GM19397 (cell line): ENCODE measurements at regions not wholly inside any gene's neighbourhood (a gene's known extent, or its start where the extent isn't known, plus 50 kb on each side); places are given as distances from the start of the nearest gene placed in this dataset.
"Not testable (repeated sequence)": the region's sequence is repeated elsewhere in the genome, so short reads cannot be mapped to it uniquely, and the experiment has no call there.

ENCODE experiments used
- ATAC-seq: cut with Tn5 transposase; IDR thresholded peaks from one replicate; pipeline ENCODE4 v1.9.1; 2021; ENCODE audit warnings: mild to moderate bottlenecking, moderate library complexity; ENCODE audit not compliant: unreplicated experiment

- ATAC-seq, result no peak
These were observed 358.3 kb upstream of the SOX9 start for GRCh38 chr17:71762526-71762925.

DNA sequence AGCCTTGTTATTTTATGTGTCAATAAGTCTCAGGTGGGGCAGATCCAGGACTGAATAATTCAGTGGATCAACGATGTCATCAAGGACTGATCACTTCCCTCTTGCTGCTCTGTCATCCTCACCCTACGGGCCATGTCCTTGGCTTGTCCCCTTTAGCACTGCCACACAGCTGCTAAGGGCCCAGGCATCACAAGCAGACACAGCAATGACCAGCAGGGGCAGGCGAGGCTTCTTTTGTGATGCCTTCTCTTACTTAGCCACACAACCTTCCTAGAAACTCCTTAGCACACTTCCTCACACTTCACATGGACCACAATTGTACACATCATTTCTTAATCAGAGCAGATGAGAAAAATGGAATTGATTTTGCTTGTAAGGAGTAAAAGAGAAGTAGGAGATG is 356.3 kb upstream of the SOX9 start:
- ATAC-seq, result no peak

- ATAC-seq, result no peak
These were observed 355.4 kb upstream of the SOX9 start for GRCh38 chr17:71765437-71765836.

DNA sequence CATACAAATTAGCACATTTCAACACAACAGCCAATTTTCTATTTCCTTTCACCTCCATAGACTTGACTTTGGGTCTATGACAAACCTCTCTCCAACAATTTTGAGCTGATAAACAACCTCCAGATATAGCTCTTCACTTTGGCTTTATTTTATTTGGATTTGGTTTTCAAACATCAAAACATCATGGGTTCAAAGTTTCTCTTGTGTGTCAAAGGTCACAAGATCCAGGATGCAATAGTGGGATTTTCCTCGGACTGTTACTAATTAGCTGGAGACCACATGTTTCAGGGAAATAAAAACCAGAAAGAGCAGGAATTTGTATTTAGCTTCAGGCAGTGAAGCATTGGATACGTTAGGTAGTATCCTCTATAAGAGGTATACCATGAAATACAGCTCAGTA is 351.0 kb upstream of the SOX9 start:
- ATAC-seq, result no peak

- no peak for ATAC-seq
These were observed 343.7 kb upstream of the SOX9 start for GRCh38 chr17:71777048-71777640.

- no peak for ATAC-seq
These were observed 341.3 kb upstream of the SOX9 start for GRCh38 chr17:71779482-71779881.

DNA sequence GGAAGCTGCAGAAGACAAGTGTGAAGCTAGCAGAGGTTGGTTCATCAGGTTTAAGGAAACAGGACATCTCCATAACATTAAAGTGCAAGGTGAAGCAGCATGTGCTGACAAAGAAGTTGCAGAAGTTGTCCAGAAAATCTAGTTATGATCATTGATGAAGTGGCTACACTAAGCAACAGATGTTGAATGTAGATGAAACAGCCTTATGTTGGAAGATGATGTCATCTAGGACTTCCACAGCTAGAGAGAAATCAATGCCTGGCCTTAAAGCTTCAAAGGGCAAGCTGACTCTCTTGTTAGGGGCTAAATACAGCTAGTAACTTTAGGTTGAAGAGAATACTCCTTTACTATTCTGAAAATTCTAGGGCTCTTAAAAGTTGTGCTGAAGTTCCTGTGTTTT is 340.2 kb upstream of the SOX9 start:
- no peak for ATAC-seq

- ATAC-seq, result not testable (repeated sequence)
These were observed 338.8 kb upstream of the SOX9 start for GRCh38 chr17:71782021-71782420.

GRCh38 chr17:71790791-71791190 is 330.0 kb upstream of the SOX9 start:
- no peak for ATAC-seq

DNA sequence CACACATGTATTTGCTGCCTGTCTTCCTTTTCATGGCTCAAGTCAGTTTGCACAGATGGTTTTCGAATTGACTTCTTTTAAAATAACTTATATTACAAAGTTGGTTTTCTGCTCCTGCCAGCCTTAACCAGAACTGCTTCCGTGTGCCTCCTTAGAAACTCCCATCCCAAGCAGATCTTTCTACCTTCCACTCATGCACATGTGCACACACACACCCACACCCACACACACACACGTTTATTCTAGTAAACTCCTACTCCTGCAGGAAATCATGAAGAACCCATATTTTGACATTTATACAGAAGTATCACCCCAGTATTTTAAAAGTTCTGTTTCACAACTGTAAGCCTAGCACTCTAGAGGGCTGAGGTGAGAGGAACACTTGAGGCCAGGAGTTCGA is 329.5 kb upstream of the SOX9 start:
- no peak for ATAC-seq

GRCh38 chr17:71792966-71793365 is 327.9 kb upstream of the SOX9 start:
- no peak for ATAC-seq

DNA sequence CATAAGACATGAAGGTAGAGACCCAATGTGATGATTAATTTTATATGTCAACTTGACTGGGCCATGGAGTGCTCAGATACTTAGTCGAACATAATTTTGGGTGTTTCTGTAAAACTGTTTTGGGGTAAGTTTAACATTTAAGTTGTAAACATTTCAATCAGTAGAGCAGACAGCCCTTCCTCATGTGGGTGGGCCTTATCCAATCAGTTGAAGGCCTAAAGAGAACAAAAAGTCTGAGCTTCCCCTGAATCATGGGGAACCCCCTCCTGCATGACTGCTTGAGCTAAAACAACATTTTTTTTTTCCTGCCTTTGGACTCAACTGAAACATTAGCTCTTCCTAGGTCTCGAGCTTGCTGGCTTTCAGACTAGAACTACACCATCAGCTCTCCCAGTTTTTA is 327.3 kb upstream of the SOX9 start:
- ATAC-seq, result no peak

DNA sequence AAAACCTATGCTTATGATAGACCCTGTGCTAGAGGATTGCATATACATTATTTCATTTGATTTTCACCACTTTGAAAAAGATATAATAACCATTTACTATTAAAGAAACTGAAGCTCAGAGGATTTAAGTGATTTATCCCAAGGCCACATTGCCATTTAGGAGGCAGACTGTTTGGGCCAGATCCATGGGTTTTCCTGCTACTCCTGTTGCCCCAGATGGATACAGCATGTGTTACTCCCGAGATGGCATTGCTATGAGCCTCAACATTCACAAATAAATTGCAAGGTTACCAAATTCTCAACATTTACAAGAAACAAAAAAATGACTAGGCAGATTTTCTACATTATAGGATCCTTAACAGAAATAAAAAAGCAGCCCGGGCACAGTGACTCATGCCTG is 322.1 kb upstream of the SOX9 start:
- no peak for ATAC-seq

- no peak for ATAC-seq
These were observed 321.2 kb upstream of the SOX9 start for GRCh38 chr17:71799657-71800056.

- ATAC-seq, result no peak
These were observed 319.5 kb upstream of the SOX9 start for GRCh38 chr17:71801301-71801700.

- ATAC-seq, result no peak
These were observed 318.2 kb upstream of the SOX9 start for GRCh38 chr17:71802663-71803062.

DNA sequence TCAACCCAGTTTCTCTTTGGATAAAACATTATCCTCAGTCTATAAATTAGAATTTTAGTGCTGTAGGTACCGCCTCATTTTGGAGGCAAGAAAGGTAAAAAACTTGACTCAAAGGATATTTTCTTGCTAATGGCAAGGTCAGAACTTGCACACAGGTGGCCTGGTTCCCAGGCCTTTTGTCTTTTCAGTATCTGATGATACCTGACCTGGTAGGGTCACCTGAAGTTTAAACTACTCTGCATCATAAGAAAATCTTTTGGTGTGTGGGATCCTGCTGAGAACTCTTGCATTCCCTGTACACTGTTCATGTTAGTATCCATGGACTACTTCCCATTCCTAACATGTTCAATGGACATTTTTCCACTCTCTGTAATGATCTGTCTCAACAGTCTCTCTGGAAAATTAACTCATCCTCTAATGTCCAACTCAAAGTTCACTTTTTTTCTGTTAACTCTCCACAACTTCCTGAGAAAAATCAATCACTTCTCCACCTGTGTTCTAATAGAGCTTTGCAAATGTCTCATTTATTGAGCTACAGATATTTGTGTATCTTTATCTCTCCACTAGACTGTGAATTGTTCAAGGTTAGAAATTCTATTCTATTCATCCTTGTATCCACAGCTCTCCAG is 317.1 kb upstream of the SOX9 start:
- no peak for ATAC-seq

- no peak for ATAC-seq
These were observed 311.3 kb upstream of the SOX9 start for GRCh38 chr17:71809537-71809936.

DNA sequence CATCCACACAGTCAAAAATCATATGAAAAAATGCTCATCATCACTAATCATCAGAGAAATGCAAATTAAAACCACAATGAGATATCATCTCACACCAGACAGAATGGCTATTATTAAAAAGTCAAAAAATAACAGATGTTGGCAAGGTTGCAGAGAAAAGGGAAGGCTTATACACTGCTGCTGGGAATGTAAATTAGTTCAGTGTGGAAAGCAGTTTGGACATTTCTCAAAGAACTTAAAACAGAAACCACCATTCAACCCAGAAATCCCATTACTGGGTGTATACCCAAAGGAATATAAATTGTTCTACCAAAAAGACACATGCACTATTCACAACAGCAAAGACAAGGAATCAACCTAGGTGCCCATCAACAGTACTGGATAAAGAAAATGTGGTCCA is 307.0 kb upstream of the SOX9 start:
- ATAC-seq, result not testable (repeated sequence)

DNA sequence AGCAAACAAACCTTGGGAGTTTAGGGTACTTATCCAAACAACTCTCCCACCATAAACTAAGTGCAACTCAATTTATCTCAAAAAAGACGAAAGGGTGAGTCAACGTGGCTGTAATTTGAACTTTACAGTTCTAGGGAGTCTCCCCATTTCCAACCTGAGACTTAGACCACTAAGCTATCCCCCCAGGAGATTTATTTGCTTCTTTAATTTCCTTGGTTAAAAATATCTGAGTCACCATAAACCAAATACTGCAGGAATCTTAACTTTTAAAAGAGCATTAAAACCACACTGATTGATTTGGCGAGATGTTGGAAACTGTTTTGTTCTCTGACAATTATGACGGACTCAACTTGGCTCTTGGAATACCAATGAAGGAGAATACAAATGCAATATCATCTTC is 299.3 kb upstream of the SOX9 start:
- no peak for ATAC-seq

- no peak for ATAC-seq
These were observed 296.1 kb upstream of the SOX9 start for GRCh38 chr17:71824671-71825070.

GRCh38 chr17:71825687-71826086 is 295.1 kb upstream of the SOX9 start:
- no peak for ATAC-seq

DNA sequence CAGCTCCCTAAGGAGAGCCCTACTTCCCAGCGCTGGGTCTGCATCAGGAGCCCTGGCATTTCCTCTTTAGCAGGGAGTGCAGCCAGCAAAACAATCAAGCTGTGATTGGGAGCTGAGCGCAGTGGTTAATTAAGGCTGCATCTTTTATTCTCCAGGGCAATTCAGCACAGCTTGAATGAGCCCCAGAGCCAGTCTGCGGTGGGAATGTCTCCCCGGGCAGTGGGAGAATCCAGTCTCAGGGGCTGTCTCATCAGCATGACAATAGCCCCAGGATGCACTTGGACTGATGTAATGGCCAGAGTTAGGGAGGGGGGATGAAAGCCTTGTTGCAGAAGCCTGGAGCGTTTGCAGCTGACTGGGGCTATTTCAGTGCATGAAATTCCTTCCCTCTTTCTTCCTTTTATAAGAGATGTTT is 292.6 kb upstream of the SOX9 start:
- ATAC-seq, result no peak
